ENCODE measurements at regions not wholly inside any gene's neighbourhood (a gene's known extent, or its start where the extent isn't known, plus 50 kb on each side); places are given as distances from the start of the nearest gene placed in this dataset.

DNA sequence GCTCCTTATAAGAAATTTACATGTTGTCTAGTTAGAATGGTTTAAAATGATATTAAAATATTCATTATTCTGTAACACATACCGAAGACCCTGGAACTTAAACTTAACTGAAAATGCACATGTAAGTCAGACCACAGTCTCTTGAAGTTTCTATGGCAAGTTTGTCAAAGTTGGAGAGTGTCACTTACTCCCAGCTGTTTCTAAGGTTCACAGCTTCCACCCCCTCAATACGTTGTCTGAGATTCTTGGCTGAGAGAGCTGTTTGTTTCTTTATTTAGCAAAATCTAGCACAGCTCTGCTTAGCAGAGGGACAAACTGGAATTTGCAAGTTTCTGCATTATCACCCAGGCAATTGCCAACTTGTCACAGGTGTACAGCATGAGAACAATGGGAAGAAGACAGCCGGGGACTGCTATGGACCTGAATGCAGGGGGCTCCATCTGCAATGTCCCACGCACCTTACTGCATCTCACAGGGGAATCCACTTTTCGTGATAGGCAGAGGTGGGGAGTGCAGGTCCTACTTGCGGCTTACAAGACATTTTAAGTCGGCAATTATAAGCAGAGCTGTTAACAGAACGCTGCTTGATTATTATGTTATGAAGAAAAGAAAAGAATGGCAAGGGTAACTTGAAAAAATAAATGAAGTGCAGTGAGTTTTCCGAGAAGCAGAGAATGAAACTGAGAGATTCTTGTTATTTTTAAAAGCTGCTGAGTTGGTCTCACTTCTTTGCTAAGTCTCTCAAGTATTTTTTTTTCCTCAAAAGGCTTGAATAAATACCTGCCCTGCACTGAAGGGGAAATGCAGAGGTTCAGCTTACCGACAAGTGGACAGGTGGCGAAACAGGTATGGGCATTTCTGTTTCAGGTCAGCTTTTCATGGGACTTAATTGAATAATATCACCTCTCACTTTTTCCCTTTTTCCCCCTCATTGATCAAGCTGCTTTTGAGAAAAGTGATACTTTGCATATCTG lies 1072.1 kb upstream of the FANCL start:
- no peaks in the 10 kb centered on the region for H3K36me3 Mint-ChIP-seq
- H3K27me3 Mint-ChIP-seq (ENCODE audit: low read depth), result no peaks in the 10 kb centered on the region
- H3K4me3 Mint-ChIP-seq, result no peak overlapping the region

DNA sequence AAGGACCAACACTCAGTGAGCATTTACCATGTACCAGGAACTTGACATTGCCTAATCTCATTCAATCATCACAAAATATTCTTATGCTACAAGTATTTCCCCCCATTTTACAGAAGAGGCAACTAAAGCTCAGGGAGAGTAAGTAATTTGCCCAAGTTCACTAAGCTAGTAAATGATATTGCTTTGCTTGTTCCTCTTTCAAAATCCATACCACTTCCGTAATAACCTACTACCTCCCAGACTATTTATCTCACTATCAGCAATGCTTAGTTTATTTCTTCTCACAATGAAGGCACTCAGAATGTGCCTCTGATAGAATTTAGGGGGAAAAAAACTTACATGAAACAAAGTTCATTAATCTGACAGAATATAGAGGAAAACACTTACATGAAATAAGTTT lies 1070.9 kb upstream of the FANCL start:
- H3K36me3 Mint-ChIP-seq, result no peaks in the 10 kb centered on the region

More for the DNA sequence above, 1072.1 kb upstream of the FANCL start:
- TF ChIP-seq, protein P1, sequence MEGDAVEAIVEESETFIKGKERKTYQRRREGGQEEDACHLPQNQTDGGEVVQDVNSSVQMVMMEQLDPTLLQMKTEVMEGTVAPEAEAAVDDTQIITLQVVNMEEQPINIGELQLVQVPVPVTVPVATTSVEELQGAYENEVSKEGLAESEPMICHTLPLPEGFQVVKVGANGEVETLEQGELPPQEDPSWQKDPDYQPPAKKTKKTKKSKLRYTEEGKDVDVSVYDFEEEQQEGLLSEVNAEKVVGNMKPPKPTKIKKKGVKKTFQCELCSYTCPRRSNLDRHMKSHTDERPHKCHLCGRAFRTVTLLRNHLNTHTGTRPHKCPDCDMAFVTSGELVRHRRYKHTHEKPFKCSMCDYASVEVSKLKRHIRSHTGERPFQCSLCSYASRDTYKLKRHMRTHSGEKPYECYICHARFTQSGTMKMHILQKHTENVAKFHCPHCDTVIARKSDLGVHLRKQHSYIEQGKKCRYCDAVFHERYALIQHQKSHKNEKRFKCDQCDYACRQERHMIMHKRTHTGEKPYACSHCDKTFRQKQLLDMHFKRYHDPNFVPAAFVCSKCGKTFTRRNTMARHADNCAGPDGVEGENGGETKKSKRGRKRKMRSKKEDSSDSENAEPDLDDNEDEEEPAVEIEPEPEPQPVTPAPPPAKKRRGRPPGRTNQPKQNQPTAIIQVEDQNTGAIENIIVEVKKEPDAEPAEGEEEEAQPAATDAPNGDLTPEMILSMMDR (IDR thresholded peaks at IDR 0.05; ENCODE audit: unreplicated experiment), result no peak
- peaks cover 8% of the 10 kb centered on the region for H3K9me3 Mint-ChIP-seq
- DNase-seq (ENCODE audit: low spot score in 2 of 2, unreplicated experiment in 2 of 2), result no peak
- peaks cover 6% of the 10 kb centered on the region for H3K4me1 Mint-ChIP-seq
- H3K27ac Mint-ChIP-seq, result no peak overlapping the region

DNA sequence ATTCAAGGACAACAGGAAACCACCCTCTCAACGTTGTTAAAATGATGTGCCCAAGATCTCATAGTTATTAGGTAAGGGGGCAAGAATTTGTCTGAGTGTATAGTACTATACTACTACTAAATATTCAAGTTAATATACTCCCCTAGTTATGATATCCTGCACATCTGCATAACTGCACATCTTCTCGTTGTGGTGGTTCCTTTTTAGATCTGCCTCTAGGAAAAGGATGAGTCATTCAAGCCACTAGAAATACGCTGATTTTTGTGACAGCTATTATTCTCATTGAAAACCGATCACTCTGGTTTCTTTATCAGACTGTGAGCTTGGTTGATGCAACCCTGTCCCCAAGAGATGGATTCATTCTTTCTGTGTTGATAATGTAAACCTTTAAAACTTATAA lies 1067.0 kb upstream of the FANCL start:
- Mint-ChIP-seq H3K4me3 (no peak overlapping the region), H3K27me3 (ENCODE audit: low read depth) (no peaks in the 10 kb centered on the region), H3K9me3 (no peaks in the 10 kb centered on the region), H3K27ac (no peak overlapping the region), H3K4me1 (peaks cover under 1% of the 10 kb centered on the region), H3K36me3 (no peaks in the 10 kb centered on the region)
- TF ChIP-seq, protein P1 (IDR thresholded peaks at IDR 0.05; ENCODE audit: unreplicated experiment), result no peak
- no peak for DNase-seq (ENCODE audit: low spot score in 2 of 2, unreplicated experiment in 2 of 2)

More for the DNA sequence above, 1070.9 kb upstream of the FANCL start:
- H3K4me3 Mint-ChIP-seq, result no peak overlapping the region
- no peak for DNase-seq (ENCODE audit: low spot score in 2 of 2, unreplicated experiment in 2 of 2)
- H3K27me3 Mint-ChIP-seq (ENCODE audit: low read depth), result no peaks in the 10 kb centered on the region
- TF ChIP-seq, protein P1 (IDR thresholded peaks at IDR 0.05; ENCODE audit: unreplicated experiment), result no peak
- H3K9me3 Mint-ChIP-seq, result no peaks in the 10 kb centered on the region
- no peak overlapping the region for H3K27ac Mint-ChIP-seq
- H3K4me1 Mint-ChIP-seq, result peaks cover 6% of the 10 kb centered on the region

DNA sequence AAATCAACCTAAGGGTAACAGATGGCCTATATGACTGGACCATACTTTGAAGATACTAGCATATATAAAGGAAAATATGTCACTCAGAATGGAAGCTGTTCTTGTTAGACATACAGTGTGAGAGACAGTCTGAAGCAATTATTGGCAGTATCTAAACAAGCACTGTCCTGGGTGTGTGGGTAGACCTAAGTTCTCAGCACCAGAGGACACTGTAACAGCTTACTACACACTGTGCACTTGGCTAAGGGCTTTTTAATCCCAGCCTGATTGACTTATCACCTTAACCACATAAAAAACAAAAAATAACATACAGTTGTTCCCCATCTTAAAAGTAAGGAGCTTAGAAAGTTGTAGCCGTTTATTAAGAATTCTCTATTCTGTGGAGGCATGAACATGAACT lies 1066.1 kb upstream of the FANCL start:
- no peaks in the 10 kb centered on the region for H3K4me1 Mint-ChIP-seq
- H3K36me3 Mint-ChIP-seq, result no peaks in the 10 kb centered on the region
- TF ChIP-seq, protein P1 (IDR thresholded peaks at IDR 0.05; ENCODE audit: unreplicated experiment), result no peak

DNA sequence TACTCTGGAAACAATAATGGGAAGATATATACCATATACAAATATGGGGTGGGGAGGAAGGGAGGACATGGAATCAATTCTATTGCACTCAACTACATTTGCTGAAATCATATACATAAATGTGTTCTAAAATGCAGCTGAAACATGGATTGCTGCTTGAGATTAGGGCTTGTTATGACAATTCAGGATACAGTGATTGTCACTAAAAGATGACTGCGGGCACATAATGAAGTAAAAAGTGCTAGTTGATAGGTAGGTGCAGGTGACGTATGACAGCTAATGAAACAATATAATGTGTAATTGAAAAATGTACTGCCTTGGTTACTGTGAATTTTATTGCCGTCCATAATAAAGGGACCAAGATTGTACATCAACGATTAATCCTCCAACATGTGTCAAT lies 1062.1 kb upstream of the FANCL start:
- no peak overlapping the region for H3K4me3 Mint-ChIP-seq
- no peak for DNase-seq (ENCODE audit: low spot score in 2 of 2, unreplicated experiment in 2 of 2)
- H3K4me1 Mint-ChIP-seq, result peaks cover 3% of the 10 kb centered on the region
- no peaks in the 10 kb centered on the region for H3K9me3 Mint-ChIP-seq
- H3K36me3 Mint-ChIP-seq, result no peaks in the 10 kb centered on the region
- TF ChIP-seq, protein P1 (IDR thresholded peaks at IDR 0.05; ENCODE audit: unreplicated experiment), result no peak
- H3K27me3 Mint-ChIP-seq (ENCODE audit: low read depth), result no peaks in the 10 kb centered on the region
- H3K27ac Mint-ChIP-seq, result no peak overlapping the region

More for the DNA sequence above, 1066.1 kb upstream of the FANCL start:
- Mint-ChIP-seq H3K27ac (no peak overlapping the region), H3K4me3 (no peak overlapping the region), H3K9me3 (no peaks in the 10 kb centered on the region), H3K27me3 (ENCODE audit: low read depth) (no peaks in the 10 kb centered on the region)
- DNase-seq (ENCODE audit: low spot score in 2 of 2, unreplicated experiment in 2 of 2), result no peak

Data from mesothelial cell of epicardium (in vitro differentiated cells).